ENCODE measurements at regions not wholly inside any gene's neighbourhood (a gene's known extent, or its start where the extent isn't known, plus 50 kb on each side); places are given as distances from the start of the nearest gene placed in this dataset.
"Not testable (repeated sequence)": the region's sequence is repeated elsewhere in the genome, so short reads cannot be mapped to it uniquely, and the experiment has no call there.

GRCh38 chr1:187928288-187928687, 1099.5 kb downstream of the PLA2G4A start:
- DNase-seq, result no peak

DNA sequence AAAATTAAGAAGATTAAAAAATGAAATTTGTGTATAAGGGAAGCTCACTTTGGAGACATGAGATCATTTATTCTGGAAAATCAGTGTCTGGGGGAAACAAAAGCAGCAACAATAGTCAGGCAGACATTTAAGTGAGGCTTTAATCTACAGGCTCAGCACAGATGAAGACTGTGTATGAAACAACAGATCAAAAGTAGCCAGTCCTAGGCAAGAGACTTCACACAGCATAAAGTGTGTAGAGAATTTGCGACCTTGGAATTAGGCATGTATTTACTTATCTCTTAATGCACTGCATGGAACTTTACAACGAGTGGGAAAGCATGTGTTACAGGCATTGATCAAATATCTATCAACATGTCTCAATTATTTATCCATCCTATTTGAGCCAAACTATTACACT, 1099.9 kb downstream of the PLA2G4A start:
- no peak for DNase-seq

DNA sequence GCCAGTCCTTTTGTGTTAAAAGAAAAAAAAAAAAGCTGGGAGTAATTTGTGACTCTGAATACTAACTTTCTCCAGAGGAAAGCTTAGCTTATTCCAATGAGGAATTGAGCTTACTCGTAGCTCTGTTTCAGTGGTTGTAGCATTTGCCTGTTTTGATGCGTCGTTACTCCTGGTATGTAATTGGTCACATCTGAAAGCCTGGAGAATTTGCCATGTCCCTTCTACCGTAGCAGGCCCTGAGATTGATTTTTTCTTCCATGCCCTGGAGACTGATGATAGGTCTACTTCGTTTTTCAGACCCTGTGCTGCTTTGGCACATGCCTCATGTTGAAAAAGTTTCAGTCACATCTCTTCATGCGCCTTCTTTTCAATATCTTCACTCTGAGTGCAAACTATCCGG, 1103.0 kb downstream of the PLA2G4A start:
- no peak for DNase-seq

DNA sequence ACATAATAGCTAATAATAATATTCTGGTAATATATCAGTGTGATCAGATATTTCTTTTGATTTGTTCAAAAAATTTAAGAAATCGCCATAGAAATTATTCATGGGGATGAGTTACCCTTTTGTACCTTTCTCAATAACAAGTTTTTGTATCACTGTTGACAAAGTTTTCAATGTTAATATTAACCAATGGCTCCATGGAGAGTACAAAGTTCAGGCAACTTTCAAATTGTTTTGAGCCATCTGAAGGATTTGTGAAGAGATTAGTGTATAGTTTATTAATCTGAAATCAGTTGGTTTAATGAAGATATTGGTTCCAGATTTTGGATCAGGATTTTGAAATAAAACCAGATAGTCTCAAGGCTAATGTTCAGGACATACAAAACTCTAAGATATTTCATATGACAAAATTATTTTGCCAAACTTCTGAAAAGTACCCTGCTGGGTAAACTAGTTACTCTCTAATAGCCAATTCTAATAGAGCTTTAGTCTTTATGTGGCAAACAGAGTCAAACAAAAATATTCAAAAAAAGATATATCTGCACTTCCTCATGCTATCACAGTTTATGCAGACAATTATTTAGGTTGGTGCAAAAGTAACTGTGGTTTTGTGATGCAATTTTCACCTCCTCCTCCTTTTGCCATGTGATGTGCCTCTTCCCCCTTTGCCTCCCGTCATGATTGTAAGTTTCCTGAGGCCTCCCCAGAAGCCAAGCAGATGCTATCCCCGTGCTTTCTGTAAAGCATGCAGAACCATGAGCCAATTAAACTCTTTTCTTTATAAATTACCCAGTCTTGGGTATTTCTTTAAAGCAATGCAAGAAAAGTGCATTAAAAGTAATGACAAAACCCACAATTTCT, 1105.0 kb downstream of the PLA2G4A start:
- no peak for DNase-seq

GRCh38 chr1:187936667-187937066, 1107.9 kb downstream of the PLA2G4A start:
- DNase-seq, result no peak

- DNase-seq, result no peak
Observed at GRCh38 chr1:187938092-187938491, 1109.3 kb downstream of the PLA2G4A start.

- no peak for DNase-seq
Observed at GRCh38 chr1:187942986-187943385, 1114.2 kb downstream of the PLA2G4A start.

DNA sequence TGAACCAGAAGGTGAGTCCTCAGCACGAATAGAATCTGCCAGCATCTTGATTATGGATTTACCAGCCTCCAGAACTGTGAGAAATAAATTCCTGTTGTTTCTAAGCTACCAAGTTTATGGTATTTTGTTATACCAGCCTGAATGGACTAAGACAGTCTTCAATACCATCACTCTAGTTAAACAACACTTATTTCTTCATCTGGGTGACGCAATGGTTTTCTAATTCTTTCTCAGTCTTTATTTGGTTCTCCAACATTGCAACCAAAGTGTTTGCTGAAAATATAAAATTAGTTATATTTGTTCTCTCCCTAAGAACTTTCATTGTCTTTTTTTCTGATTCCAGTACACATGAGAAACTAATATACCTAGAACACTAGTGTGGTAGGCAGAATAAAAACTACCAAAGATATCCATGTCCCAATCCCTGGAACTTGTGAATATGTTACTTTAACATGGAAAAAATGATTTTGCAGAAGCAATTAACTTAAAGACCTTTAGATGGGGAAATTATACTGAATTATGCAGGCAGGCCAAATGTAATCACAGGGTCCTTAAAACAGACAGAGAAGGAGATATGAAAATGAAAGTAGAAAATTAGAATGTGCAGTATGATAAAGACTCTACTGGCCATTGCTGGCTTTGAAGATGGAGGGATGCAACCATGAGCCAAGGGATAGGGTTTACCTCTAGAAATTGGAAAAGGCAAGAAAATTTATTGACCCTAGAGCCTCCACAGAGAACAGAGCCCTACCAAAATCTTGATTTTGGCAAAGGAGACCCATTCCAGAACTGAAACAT, 1115.1 kb downstream of the PLA2G4A start:
- no peak for DNase-seq

DNA sequence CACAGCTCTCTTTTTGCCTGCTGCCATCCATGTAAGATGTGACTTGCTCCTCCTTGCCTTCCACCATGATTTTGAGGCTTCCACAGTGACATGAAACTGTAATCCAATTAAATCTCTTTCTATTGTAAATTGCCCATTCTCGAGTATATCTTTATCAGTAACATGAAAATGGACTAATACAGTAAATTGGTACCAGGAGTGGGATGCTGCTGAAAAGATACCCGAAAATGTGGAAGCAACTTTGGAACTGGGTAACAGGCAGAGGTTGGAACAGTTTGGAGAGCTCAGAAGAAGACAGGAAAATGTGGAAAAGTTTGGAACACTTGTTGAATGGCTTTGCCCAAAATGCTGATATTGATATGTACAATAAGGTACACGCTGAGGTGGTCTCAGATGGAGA, 1117.9 kb downstream of the PLA2G4A start:
- not testable (repeated sequence) for DNase-seq

DNA sequence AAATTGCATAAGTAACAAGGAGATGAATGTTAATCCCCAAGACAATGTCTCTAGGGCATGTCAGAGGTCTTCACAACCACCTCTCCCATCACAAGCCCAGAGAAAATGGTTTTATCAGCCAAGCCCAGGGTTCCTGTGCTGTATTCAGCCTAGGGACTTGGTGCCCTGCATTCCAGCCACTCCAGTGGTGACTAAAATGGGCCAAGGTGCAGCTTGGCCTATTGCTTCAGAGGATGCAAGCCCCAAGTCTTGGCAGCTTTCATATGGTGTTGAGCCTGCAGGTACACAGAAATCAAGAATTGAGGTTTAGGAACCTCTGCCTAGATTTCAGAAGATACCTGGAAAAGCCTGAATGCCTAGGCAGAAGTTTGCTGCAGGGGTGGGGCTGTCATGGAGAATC, 1118.6 kb downstream of the PLA2G4A start:
- no peak for DNase-seq

DNA sequence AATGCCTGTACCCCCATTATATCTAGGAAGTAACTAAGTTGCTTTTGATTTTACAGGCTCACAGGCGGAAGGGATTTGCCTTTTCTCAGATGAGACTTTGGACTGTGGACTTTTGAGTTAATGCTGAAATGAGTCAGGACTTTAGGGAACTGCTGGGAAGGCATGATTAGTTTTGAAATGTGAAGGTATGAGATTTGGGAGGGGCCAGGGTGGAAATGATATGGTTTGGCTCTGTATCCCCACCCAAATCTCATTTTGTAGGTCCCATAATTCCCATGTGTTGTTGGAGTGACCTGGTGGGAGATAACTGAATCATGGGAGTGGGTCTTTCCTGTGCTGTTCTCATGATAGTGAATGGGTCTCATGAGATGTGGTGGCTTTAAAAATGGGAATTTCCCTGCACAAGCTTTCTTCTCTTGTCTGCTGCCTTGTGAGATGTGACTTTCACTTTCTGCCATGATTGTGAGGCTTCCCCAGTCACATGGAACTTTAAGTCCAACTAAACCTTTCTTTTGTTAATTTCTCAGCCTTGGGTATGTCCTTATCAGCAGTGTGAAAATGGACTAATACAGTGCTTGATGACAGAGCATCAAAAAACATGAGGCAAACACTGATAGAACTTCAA, 1119.5 kb downstream of the PLA2G4A start:
- DNase-seq, result no peak

DNA sequence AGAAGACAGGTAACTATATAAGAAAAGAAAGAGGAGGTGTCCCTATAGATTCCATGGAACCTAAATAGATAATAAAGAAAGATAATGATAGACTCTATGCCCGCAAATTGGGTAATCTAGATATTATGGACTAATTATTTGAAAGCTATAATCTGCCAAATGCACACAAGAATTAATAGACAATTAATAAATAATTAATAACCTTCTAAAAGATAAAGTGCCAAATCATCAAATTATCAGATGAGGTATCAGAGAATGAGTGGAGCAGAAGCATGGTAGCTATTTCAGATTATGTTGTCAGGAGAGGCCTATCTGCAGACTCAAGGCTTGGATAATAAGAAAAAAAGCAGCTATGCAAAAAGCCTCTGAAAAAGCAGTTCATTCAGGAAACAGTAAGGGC, 1120.8 kb downstream of the PLA2G4A start:
- no peak for DNase-seq

DNA sequence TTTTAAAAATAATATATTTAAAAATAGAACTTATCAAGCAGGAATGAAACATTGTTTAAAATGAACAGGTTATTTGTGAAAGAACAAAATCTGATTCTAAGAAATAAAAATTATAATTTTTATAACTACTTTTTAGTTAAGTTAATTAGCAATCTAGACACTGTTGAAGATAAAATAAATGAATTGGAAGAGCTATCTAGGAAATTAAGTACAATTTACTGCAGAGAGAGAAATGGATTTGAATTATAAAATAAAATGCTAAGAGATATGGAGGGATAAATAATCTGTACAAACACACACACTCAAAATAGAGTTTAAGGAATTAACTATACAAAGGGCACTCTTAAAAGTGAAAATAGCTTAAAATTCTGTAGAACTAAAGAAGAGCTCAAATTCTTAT, 1123.1 kb downstream of the PLA2G4A start:
- DNase-seq, result no peak

DNA sequence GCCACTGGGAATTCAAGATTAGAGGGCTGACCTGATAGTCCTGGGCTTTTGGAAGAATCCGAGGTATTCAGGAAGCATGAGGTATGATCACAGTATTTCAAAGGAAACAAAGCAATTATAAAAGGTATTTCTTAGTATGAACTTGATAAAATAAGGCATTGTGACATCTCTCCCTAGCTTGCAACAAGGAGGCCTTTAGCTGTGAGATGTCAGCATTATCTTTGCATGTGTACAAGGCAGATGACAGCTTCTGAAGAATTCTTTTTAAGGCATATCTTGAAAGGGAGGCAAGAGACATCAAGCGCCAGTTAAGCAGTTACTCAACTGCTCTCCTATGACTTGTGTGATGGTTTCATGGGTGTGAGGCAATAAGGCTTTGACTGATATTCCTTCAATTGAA, 1123.7 kb downstream of the PLA2G4A start:
- DNase-seq, result no peak

DNA sequence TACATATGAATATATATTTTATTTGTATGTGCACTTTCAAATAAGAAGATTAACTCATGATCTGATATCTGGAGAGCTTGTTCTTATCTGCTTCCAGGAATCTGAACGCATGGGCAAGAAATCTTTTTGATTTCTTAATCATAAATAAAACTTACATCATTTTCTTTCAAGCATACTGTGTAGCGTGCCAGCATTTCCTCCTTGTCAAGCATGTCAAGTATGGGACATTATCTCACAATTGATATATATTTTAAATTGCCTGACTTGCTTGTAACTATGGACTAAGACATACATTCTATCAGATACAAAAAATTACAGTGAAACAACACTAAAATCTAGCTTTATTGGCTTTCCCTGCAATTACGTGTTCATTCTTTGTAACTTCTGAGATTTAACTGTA, 1128.2 kb downstream of the PLA2G4A start:
- DNase-seq, result no peak

DNA sequence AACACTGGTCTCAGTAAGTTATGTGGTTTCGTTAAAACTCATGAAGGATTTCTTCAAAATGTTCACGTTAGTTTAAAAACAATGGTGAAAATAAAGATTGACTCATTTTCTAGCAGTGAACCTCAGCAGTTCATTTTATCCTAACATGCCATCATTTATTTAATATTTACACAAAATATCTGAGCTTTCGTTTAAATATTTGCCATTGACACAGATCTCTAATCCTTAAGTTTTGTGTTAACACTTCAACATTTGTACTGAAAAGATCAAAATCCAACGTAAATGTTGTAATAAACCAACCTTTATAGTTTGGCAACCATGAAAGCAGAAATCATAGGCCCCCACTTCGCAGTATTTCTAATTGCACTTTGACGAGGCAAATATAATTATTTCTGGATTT, 1129.5 kb downstream of the PLA2G4A start:
- DNase-seq, result no peak

DNA sequence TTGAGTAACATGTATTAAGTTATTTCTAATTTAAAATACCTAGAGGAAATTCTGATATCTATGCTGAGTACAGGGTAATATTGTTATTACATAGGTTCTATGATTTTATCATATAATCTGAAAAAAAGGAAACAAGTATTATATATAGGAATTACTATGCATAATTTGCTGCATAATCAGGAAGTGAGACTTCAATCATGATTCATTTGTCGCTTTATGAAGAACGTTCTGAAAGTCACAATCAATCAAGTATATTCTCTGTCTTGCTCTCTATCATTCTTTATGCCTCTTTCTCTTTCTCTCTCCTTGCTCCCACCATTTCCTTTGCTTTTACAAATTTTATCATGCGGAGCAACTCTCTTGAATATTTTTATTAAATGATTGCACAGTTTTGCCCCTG, 1130.3 kb downstream of the PLA2G4A start:
- DNase-seq, result no peak

DNA sequence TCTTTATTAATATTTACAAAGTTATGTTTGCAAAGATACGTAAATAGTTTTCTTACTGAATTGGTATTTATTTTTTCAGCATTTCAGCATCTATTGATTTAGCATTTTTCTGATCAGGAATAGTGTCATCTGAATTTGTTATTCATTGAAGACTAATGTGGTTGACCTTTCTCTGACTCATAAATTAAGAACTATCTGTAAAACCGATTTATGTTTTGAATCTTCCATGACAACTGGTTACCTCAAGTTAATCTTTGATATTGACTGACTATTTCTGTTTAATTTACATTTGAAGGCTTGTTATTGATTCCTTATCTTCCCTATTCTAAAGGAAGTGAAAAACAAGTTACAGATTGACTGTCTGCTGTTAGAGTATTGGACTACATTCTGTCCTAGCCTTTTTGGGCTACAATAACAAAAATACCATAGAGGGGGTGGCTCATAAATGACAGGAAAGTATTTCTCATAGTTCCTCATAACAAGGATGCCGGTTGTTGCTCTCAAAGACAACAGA, 1131.4 kb downstream of the PLA2G4A start:
- no peak for DNase-seq

DNA sequence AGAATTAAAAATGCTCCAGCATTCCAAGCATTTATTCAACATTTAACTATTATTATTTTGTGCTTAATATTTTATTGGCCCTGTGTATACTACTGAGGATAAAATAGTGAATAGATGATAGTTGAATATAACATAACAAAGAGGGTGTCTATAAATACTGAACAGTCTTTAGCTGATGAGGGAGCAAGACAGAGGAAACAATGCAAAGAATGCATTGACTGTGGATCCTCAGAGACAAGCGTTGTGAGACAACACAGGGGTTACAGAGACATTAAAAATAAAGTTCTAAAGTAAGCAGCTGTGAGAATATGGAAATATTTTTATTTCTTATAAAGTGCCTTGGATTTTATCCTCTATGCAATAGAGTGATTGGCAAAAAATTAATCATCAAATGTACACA, 1133.1 kb downstream of the PLA2G4A start:
- no peak for DNase-seq

- DNase-seq, result no peak
Observed at GRCh38 chr1:187971851-187972250, 1143.1 kb downstream of the PLA2G4A start.

DNA sequence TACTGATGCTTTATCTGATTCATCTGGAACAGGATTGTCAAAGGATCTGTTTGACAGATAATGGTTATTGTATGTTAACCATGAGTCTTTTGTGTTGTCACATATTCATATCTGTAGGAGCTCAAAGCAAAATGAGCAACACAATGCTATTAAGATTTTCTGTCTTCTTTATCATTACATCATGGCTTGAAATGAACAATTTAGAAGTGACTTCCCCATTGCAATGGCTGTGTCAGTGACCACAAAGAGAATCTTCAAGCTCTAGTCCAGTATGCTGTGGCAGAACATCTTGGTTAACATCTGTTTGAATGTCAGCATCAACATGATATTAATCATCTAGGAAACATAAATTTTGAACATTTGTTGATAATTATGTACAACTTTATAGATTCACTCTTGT, 1148.5 kb downstream of the PLA2G4A start:
- no peak for DNase-seq

DNA sequence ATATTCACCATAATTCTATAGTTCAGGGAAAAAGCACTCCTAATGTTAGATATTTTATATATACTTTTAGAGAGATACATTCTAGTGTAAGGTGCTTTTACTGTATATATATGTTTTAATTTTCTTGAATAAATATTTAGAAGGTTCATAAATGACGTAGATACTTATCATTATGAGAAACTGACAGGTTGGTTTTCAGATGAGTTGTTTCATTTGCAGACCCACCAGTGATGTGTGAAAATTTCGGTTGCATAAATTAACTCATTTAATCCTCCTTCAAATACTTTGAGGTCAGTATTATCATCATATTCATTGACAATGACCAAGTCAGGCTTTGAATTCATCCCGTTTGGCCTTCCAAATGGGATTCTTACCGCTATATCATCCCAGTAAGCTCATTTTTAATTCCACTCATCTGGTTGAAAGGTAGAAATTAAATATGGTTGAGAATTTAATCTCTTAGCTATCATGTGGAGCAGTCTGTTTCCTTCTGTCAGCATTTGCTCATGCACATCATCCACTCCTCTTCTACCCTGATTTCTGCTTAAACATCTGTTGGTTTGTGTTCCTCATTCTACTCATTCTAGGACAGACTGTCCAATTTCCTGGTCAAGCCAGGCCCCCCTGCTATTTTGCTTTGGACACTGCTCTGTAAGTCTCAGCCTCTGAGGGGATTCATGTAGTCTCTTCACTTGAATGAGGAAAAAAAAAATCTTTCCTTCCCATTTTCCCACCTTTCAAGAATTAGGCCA, 1156.6 kb downstream of the PLA2G4A start:
- DNase-seq, result no peak
